H1 (cell line): ENCODE measurements at regions not wholly inside any gene's neighbourhood (a gene's known extent, or its start where the extent isn't known, plus 50 kb on each side); places are given as distances from the start of the nearest gene placed in this dataset.

Experiments used
- CTCF ChIA-PET: fragments of 300-600 bp; sonication (Branson Sonifier 250); formaldehyde crosslinking; loops from one replicate; lab custom pipeline; 2021; ENCODE audit not compliant: partially characterized antibody; lab: Charles Lee
- POLR2A ChIA-PET: fragments of 300-600 bp; sonication (Branson Sonifier 250); formaldehyde crosslinking; loops from one replicate; lab custom pipeline; 2021; ENCODE audit warnings: inconsistent platforms; ENCODE audit not compliant: partially characterized antibody; lab: Charles Lee
- DNase-seq, 2 experiments: peaks; one replicate each; pipeline versions ENCODE4 v3.0.0 to v3.0.0-alpha.2; 2010 to 2022; ENCODE audit warnings: low spot score in 2 of 2, low read depth in 1 of 2, mixed read lengths in 1 of 2
- FAIRE-seq: peaks from 2 replicates; lab custom pipeline; 2011; peaks lifted over from hg19 to GRCh38; lab: Jason Lieb, UNC
- H2AFZ ChIP-seq: 2 replicates; pipeline ENCODE4 v1.8.1; 2012; ENCODE audit warnings: low read length, inconsistent platforms
- H2AK5ac ChIP-seq: 2 replicates; pipeline ENCODE4 v1.6.1; 2013; ENCODE audit warnings: low read depth, low read length
- H2BK120ac ChIP-seq: replicated peaks from 2 replicates; pipeline ENCODE3; 2013; ENCODE audit warnings: low read depth, low read length, inconsistent platforms
- H2BK12ac ChIP-seq: 2 replicates; pipeline ENCODE4 v1.6.1; 2013; ENCODE audit warnings: low read depth, low read length
- H2BK15ac ChIP-seq: 2 replicates; pipeline ENCODE4 v1.6.1; 2013; ENCODE audit warnings: low read length
- H2BK20ac ChIP-seq: 2 replicates; pipeline ENCODE4 v1.6.1; 2013; ENCODE audit warnings: low read length
- H2BK5ac ChIP-seq: 2 replicates; pipeline ENCODE4 v1.6.1; 2013; ENCODE audit warnings: low read depth, low read length
- H3K14ac ChIP-seq: 2 replicates; pipeline ENCODE4 v1.6.1; 2013; ENCODE audit warnings: inconsistent platforms; ENCODE audit not compliant: insufficient read length
- H3K18ac ChIP-seq: 2 replicates; pipeline ENCODE4 v1.6.1; 2013; ENCODE audit warnings: low read length; ENCODE audit errors: extremely low read depth
- H3K23ac ChIP-seq: 2 replicates; pipeline ENCODE4 v1.6.1; 2013; ENCODE audit warnings: inconsistent platforms; ENCODE audit not compliant: insufficient read length
- H3K23me2 ChIP-seq: 2 replicates; pipeline ENCODE4 v1.6.1; 2013; ENCODE audit warnings: low read depth, low read length
- H3K27ac ChIP-seq: 2 replicates; pipeline ENCODE4 v1.6.1; 2011; ENCODE audit warnings: low read depth, low read length, inconsistent platforms
- H3K27me3 ChIP-seq, 4 experiments: replicated peaks in 1 of 4; 1 replicate in 1 of 4; 2 replicates in 3 of 4; pipeline versions ENCODE4 v1.6.1 to v1.8.1; 2011 to 2013; ENCODE audit warnings: low read length in 3 of 4, mild to moderate bottlenecking in 3 of 4, inconsistent platforms in 2 of 4, mixed read lengths in 2 of 4, moderate library complexity in 1 of 4; ENCODE audit not compliant: control insufficient read depth in 3 of 4, insufficient read depth in 3 of 4; ENCODE audit errors: extremely low read depth in 1 of 4
- H3K36me3 ChIP-seq, 4 experiments: 2 replicates each; pipeline versions ENCODE4 v1.6.1 to v1.8.1; 2011 to 2013; ENCODE audit warnings: mild to moderate bottlenecking in 4 of 4, low read length in 3 of 4, moderate library complexity in 2 of 4, control low read depth in 1 of 4, inconsistent platforms in 1 of 4; ENCODE audit not compliant: insufficient read depth in 4 of 4, control insufficient read depth in 2 of 4
- H3K4ac ChIP-seq: replicated peaks from 2 replicates; pipeline ENCODE3; 2013; ENCODE audit warnings: low read length, low read depth, mixed read lengths, inconsistent platforms; ENCODE audit not compliant: insufficient read length
- H3K4me1 ChIP-seq, 4 experiments: replicated peaks in 1 of 4; 1 replicate in 1 of 4; 2 replicates in 3 of 4; pipeline versions ENCODE4 v1.6.1 to v1.8.1; 2011 to 2013; ENCODE audit warnings: low read length in 3 of 4, inconsistent platforms in 2 of 4, mixed read lengths in 1 of 4; ENCODE audit not compliant: insufficient read depth in 4 of 4, control insufficient read depth in 3 of 4
- H3K4me2 ChIP-seq, 2 experiments: 2 replicates each; pipeline versions ENCODE4 v1.6.1 to v1.8.1; 2011 to 2013; ENCODE audit warnings: low read depth in 2 of 2, low read length in 2 of 2, control low read depth in 1 of 2, inconsistent platforms in 1 of 2, mild to moderate bottlenecking in 1 of 2; ENCODE audit not compliant: insufficient read depth in 1 of 2
- H3K4me3 ChIP-seq, 4 experiments: fragments of 200-600, 300-600 bp in 1 of 4; sonication (generic), shearing (Covaris generic), sonication (Bioruptor Twin) in 1 of 4; 2 replicates each; pipeline versions ENCODE4 v1.5.1 to v1.8.1; 2011 to 2016; ENCODE audit warnings: low read length in 4 of 4, low read depth in 3 of 4, control low read depth in 2 of 4, inconsistent platforms in 2 of 4, mild to moderate bottlenecking in 2 of 4, mixed read lengths in 1 of 4, moderate library complexity in 1 of 4; ENCODE audit not compliant: insufficient read depth in 2 of 4; ENCODE audit errors: extremely low read depth in 1 of 4
- H3K56ac ChIP-seq: replicated peaks from 2 replicates; pipeline ENCODE3; 2013; ENCODE audit warnings: low read depth, mild to moderate bottlenecking, mixed read lengths, low read length, inconsistent platforms; ENCODE audit not compliant: insufficient read length
- H3K79me1 ChIP-seq: 2 replicates; pipeline ENCODE4 v1.6.1; 2013; ENCODE audit warnings: low read depth, low read length, control low read depth
- H3K79me2 ChIP-seq, 2 experiments: 2 replicates each; pipeline versions ENCODE4 v1.6.1 to v1.8.1; 2012 to 2013; ENCODE audit warnings: low read length in 2 of 2, mild to moderate bottlenecking in 2 of 2, inconsistent platforms in 1 of 2; ENCODE audit not compliant: insufficient read depth in 2 of 2, control insufficient read depth in 1 of 2
- H3K9ac ChIP-seq, 4 experiments: replicated peaks in 1 of 4; 1 replicate in 1 of 4; 2 replicates in 3 of 4; pipeline versions ENCODE4 v1.6.1 to v1.8.1; 2011 to 2013; ENCODE audit warnings: low read depth in 3 of 4, low read length in 3 of 4, control low read depth in 2 of 4, mild to moderate bottlenecking in 2 of 4, moderate library complexity in 2 of 4, inconsistent platforms in 1 of 4; ENCODE audit errors: extremely low read depth in 1 of 4
- H3K9me3 ChIP-seq, 2 experiments: 2 replicates each; pipeline versions ENCODE4 v1.6.1 to v1.8.1; 2012 to 2013; ENCODE audit warnings: mild to moderate bottlenecking in 2 of 2, moderate library complexity in 2 of 2, control low read depth in 1 of 2, inconsistent platforms in 1 of 2, low read depth in 1 of 2, low read length in 1 of 2, mixed read lengths in 1 of 2; ENCODE audit not compliant: insufficient read depth in 2 of 2
- H4K20me1 ChIP-seq, 2 experiments: replicated peaks in 1 of 2; 2 replicates each; pipeline versions ENCODE3 to v1.8.1; 2011 to 2013; ENCODE audit warnings: inconsistent platforms in 2 of 2, low read length in 2 of 2, mild to moderate bottlenecking in 1 of 2; ENCODE audit not compliant: insufficient read depth in 2 of 2, control insufficient read depth in 1 of 2
- H4K5ac ChIP-seq: 2 replicates; pipeline ENCODE4 v1.6.1; 2013; ENCODE audit warnings: low read length, low read depth, mixed read lengths, inconsistent platforms; ENCODE audit not compliant: insufficient read length
- H4K8ac ChIP-seq: 2 replicates; pipeline ENCODE4 v1.8.0; 2013; ENCODE audit warnings: mild to moderate bottlenecking, moderate library complexity, low read length, inconsistent platforms; ENCODE audit not compliant: insufficient read depth; ENCODE audit errors: extremely low read depth
- H4K91ac ChIP-seq: replicated peaks from 2 replicates; pipeline ENCODE3; 2013; ENCODE audit warnings: low read length, mixed read lengths, inconsistent platforms; ENCODE audit not compliant: insufficient read length
- ATF3 ChIP-seq: IDR thresholded peaks from 2 replicates; pipeline ENCODE4 v1.6.1; 2011; ENCODE audit warnings: low read depth, mild to moderate bottlenecking, low read length; ENCODE audit not compliant: insufficient read depth
- CHD1 ChIP-seq: IDR thresholded peaks from 2 replicates; pipeline ENCODE4 v1.6.1; 2012; ENCODE audit warnings: low read depth, low read length, improper control_type of control experiment
- CTCF ChIP-seq, 3 experiments: IDR thresholded peaks; 1 replicate in 2 of 3; 2 replicates in 1 of 3; pipeline versions ENCODE4 v1.5.1 to v1.6.1; 2011; ENCODE audit warnings: low read length in 3 of 3, mild to moderate bottlenecking in 3 of 3, inconsistent platforms in 2 of 3, low read depth in 1 of 3, moderate library complexity in 1 of 3; ENCODE audit not compliant: insufficient read depth in 1 of 3; ENCODE audit errors: control extremely low read depth in 1 of 3
- FOSL1 ChIP-seq: IDR thresholded peaks from 2 replicates; pipeline ENCODE4 v1.6.1; 2011; ENCODE audit warnings: mild to moderate bottlenecking, low read depth, low read length, moderate library complexity; ENCODE audit not compliant: insufficient read depth
- HDAC6 ChIP-seq: IDR thresholded peaks from one replicate; pipeline ENCODE4 v1.7.1; 2012; ENCODE audit warnings: low read depth, mild to moderate bottlenecking, inconsistent platforms, low read length, moderate library complexity
- JUND ChIP-seq: IDR thresholded peaks from 2 replicates; pipeline ENCODE4 v1.6.1; 2011; ENCODE audit warnings: mild to moderate bottlenecking, improper control_type of control experiment, low read length
- KDM5A ChIP-seq: fragments of 200-600 bp; IDR thresholded peaks from 2 replicates; pipeline ENCODE4 v1.7.1; 2012; ENCODE audit warnings: mild to moderate bottlenecking, low read length, inconsistent platforms, mixed read lengths
- POLR2AphosphoS5 ChIP-seq: IDR thresholded peaks from 2 replicates; pipeline ENCODE4 v1.6.1; 2011; ENCODE audit warnings: low read depth, low read length
- RAD21 ChIP-seq, 2 experiments: IDR thresholded peaks in 1 of 2; conservative IDR thresholded peaks in 1 of 2; 2 replicates each; pipeline ENCODE4 v1.6.1; 2011; ENCODE audit warnings: low read depth in 2 of 2, low read length in 2 of 2, improper control_type of control experiment in 1 of 2, inconsistent platforms in 1 of 2, mild to moderate bottlenecking in 1 of 2, moderate library complexity in 1 of 2
- SIN3A ChIP-seq, 2 experiments: IDR thresholded peaks in 1 of 2; conservative IDR thresholded peaks in 1 of 2; 2 replicates each; pipeline ENCODE4 v1.6.1; 2011 to 2012; ENCODE audit warnings: low read length in 2 of 2, improper control_type of control experiment in 1 of 2, low read depth in 1 of 2, mild to moderate bottlenecking in 1 of 2
- SP1 ChIP-seq: IDR thresholded peaks from 2 replicates; pipeline ENCODE4 v1.6.1; 2011; ENCODE audit warnings: low read depth, low read length
- SP2 ChIP-seq: IDR thresholded peaks from 2 replicates; pipeline ENCODE4 v1.6.1; 2012; ENCODE audit warnings: mild to moderate bottlenecking, low read length, inconsistent platforms
- YY1 ChIP-seq: IDR thresholded peaks from 2 replicates; pipeline ENCODE4 v1.6.1; 2011; ENCODE audit warnings: low read depth, mild to moderate bottlenecking, low read length

- Histone ChIP-seq H4K8ac (no peak overlapping the region), H3K4me1 (no peaks in the 10 kb centered on the region), H2BK20ac (no peak overlapping the region), H3K4me2 (no peak overlapping the region), H3K56ac (no peak overlapping the region), H3K79me2 (no peaks in the 10 kb centered on the region), H3K79me1 (no peaks in the 10 kb centered on the region), H3K4ac (no peak overlapping the region), H2BK15ac (no peak overlapping the region), H3K27ac (no peak overlapping the region), H3K36me3 (no peaks in the 10 kb centered on the region), H2BK5ac (no peak overlapping the region), H3K23ac (no peak overlapping the region), H3K4me3 (no peak overlapping the region), H3K9ac (no peak overlapping the region), H4K91ac (no peak overlapping the region), H3K23me2 (no peaks in the 10 kb centered on the region), H4K5ac (no peak overlapping the region), H3K27me3 (no peaks in the 10 kb centered on the region; a peak in 1 of 7 replicates), H4K20me1 (no peaks in the 10 kb centered on the region), H3K14ac (no peak overlapping the region), H2AK5ac (no peak overlapping the region), H2BK120ac (no peak overlapping the region), H2BK12ac (no peak overlapping the region), H3K9me3 (peaks cover 0 to 8% of the 10 kb centered on the region in 2 experiments; a peak in 1 of 4 replicates), H2AFZ (no peak overlapping the region), H3K18ac (no peak overlapping the region)
- no peak for DNase-seq
- CTCF ChIA-PET: no interaction called here
- no peak for FAIRE-seq
- POLR2A ChIA-PET: no interaction called here
- TF ChIP-seq JUND: no peak
- TF ChIP-seq ATF3: no peak
- TF ChIP-seq HDAC6: no peak
- no peak for TF ChIP-seq KDM5A
- no peak for TF ChIP-seq RAD21 (IDR thresholded peaks at IDR 0.05 in 1 of 2, conservative IDR thresholded peaks at IDR 0.05 in 1 of 2; ENCODE audit: low read depth in 2 of 2, low read length in 2 of 2)
- no peak for TF ChIP-seq CHD1
- TF ChIP-seq POLR2AphosphoS5: no peak
- no peak for TF ChIP-seq CTCF (IDR thresholded peaks at IDR 0.05; ENCODE audit: control extremely low read depth in 1 of 3, insufficient read depth in 1 of 3, low read depth in 1 of 3, low read length in 3 of 3)
- TF ChIP-seq YY1: no peak
- TF ChIP-seq SP1: no peak
- TF ChIP-seq SP2: no peak
- TF ChIP-seq SIN3A (conservative IDR thresholded peaks at IDR 0.05 in 1 of 2, IDR thresholded peaks at IDR 0.05 in 1 of 2; ENCODE audit: low read depth in 1 of 2, low read length in 2 of 2): no peak
- TF ChIP-seq FOSL1: no peak
Measured at GRCh38 chr3:139216958-139217357, 126.9 kb upstream of the MRPS22 start.
